ENCODE measurements at regions not wholly inside any gene's neighbourhood (a gene's known extent, or its start where the extent isn't known, plus 50 kb on each side); places are given as distances from the start of the nearest gene placed in this dataset.

DNA sequence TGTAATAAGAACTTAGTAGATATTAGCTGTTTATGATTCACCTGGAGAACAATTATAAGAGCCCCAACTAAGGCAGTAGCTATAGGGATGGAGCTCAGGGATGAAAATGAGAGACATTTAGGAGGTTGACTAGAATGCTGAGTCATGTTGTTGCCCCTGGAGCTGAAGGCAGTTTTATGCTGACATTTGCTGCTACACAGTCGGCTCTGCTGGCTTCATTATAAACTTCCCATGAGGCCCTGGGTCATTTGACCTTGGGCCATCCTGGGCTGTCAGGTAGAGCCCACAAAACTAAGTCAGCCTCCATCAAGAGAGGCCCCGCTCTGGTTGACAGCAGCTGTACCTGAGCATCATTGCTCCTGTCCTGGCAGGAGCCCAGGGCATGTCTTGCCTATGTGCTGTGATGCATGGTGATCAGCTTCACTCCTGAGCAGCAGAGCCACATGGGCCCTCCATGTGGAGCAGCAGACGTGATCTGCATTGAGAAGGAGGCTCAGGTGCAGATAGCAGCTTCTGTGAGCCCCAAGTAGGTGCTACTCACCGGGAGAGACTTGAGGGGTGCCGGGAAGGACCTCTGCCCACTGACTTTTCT is 112.4 kb downstream of the TBX19 start:
- TF ChIP-seq, protein P1, sequence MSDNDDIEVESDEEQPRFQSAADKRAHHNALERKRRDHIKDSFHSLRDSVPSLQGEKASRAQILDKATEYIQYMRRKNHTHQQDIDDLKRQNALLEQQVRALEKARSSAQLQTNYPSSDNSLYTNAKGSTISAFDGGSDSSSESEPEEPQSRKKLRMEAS (IDR thresholded peaks at IDR 0.05), result no peak
- no peak for TF ChIP-seq TEAD4 (IDR thresholded peaks at IDR 0.05)
- no peak for TF ChIP-seq CREB1 (IDR thresholded peaks at IDR 0.05; ENCODE audit: low read depth)
- TF ChIP-seq, protein P2, sequence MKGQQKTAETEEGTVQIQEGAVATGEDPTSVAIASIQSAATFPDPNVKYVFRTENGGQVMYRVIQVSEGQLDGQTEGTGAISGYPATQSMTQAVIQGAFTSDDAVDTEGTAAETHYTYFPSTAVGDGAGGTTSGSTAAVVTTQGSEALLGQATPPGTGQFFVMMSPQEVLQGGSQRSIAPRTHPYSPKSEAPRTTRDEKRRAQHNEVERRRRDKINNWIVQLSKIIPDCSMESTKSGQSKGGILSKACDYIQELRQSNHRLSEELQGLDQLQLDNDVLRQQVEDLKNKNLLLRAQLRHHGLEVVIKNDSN (IDR thresholded peaks at IDR 0.05), result no peak
- no peak for TF ChIP-seq CEBPB (IDR thresholded peaks at IDR 0.05)
- no peak for TF ChIP-seq YY1 (IDR thresholded peaks at IDR 0.05; ENCODE audit: low read depth)
- no peak for TF ChIP-seq TAF1 (IDR thresholded peaks at IDR 0.05; ENCODE audit: low read depth)
- TF ChIP-seq FOXM1 (IDR thresholded peaks at IDR 0.05; ENCODE audit: borderline replicate concordance, low read depth), result no peak
- TF ChIP-seq EGR1 (IDR thresholded peaks at IDR 0.05), result no peak
